SW 1271 (cell line): ENCODE measurements at regions not wholly inside any gene's neighbourhood (a gene's known extent, or its start where the extent isn't known, plus 50 kb on each side); places are given as distances from the start of the nearest gene placed in this dataset.

ENCODE experiments used
- DNase-seq, 2 experiments: peaks; one replicate each; lab custom pipeline; 2025; lab: John Stamatoyannopoulos, UW

GRCh38 chr2:181189951-181190350, 209.5 kb downstream of the UBE2E3 start:
- no peak for DNase-seq

GRCh38 chr2:181190711-181191110, 210.3 kb downstream of the UBE2E3 start:
- DNase-seq = no peak

GRCh38 chr2:181193550-181193949, 213.1 kb downstream of the UBE2E3 start:
- no peak for DNase-seq

GRCh38 chr2:181196401-181196800, 216.0 kb downstream of the UBE2E3 start:
- DNase-seq = no peak

- no peak for DNase-seq
These were observed 216.8 kb downstream of the UBE2E3 start for GRCh38 chr2:181197140-181197760.

- no peak for DNase-seq
These were observed 217.9 kb downstream of the UBE2E3 start for GRCh38 chr2:181198183-181198864.

GRCh38 chr2:181203412-181203811, 223.0 kb downstream of the UBE2E3 start:
- DNase-seq = peak; percentile 55 to 85

GRCh38 chr2:181203916-181204315, 223.5 kb downstream of the UBE2E3 start:
- DNase-seq = no peak

GRCh38 chr2:181218401-181218821, 238.0 kb downstream of the UBE2E3 start:
- DNase-seq = no peak

- DNase-seq = no peak
These were observed 234.0 kb upstream of the ITGA4 start for GRCh38 chr2:181223234-181223633.

- DNase-seq = no peak
These were observed 232.3 kb upstream of the ITGA4 start for GRCh38 chr2:181224866-181225265.

GRCh38 chr2:181228661-181229060, 228.5 kb upstream of the ITGA4 start:
- no peak for DNase-seq

- no peak for DNase-seq
These were observed 226.0 kb upstream of the ITGA4 start for GRCh38 chr2:181231151-181231550.

GRCh38 chr2:181231886-181232621, 225.1 kb upstream of the ITGA4 start:
- no peak for DNase-seq

GRCh38 chr2:181234487-181234891, 222.7 kb upstream of the ITGA4 start:
- DNase-seq = no peak

- DNase-seq = no peak
These were observed 222.2 kb upstream of the ITGA4 start for GRCh38 chr2:181235011-181235410.

GRCh38 chr2:181235683-181236459, 221.3 kb upstream of the ITGA4 start:
- DNase-seq = no peak

GRCh38 chr2:181239201-181239799, 217.9 kb upstream of the ITGA4 start:
- no peak for DNase-seq

GRCh38 chr2:181240844-181241243, 216.3 kb upstream of the ITGA4 start:
- DNase-seq = no peak

- no peak for DNase-seq
These were observed 215.8 kb upstream of the ITGA4 start for GRCh38 chr2:181241366-181241765.

GRCh38 chr2:181241797-181242196, 215.4 kb upstream of the ITGA4 start:
- DNase-seq = no peak

GRCh38 chr2:181242262-181242661, 214.9 kb upstream of the ITGA4 start:
- DNase-seq = no peak
